Skeletal muscle cell (primary cell): ENCODE measurements at regions not wholly inside any gene's neighbourhood (a gene's known extent, or its start where the extent isn't known, plus 50 kb on each side); places are given as distances from the start of the nearest gene placed in this dataset.

Source experiments
- DNase-seq: peaks from one replicate; pipeline ENCODE4 v3.0.0-alpha.2; 2010; ENCODE audit warnings: low read depth
- H3K4me3 ChIP-seq: 2 replicates; pipeline ENCODE4 v1.5.1; 2011; ENCODE audit warnings: low read depth, mild to moderate bottlenecking, control low read depth, low read length, moderate library complexity

- no peak for DNase-seq
- H3K4me3 ChIP-seq: no peak overlapping the region
These were observed 851.9 kb upstream of the ALCAM start for GRCh38 chr3:104514776-104515175.

- no peak for DNase-seq
- H3K4me3 ChIP-seq: no peak overlapping the region
These were observed 847.6 kb upstream of the ALCAM start for GRCh38 chr3:104519068-104519467.

DNA sequence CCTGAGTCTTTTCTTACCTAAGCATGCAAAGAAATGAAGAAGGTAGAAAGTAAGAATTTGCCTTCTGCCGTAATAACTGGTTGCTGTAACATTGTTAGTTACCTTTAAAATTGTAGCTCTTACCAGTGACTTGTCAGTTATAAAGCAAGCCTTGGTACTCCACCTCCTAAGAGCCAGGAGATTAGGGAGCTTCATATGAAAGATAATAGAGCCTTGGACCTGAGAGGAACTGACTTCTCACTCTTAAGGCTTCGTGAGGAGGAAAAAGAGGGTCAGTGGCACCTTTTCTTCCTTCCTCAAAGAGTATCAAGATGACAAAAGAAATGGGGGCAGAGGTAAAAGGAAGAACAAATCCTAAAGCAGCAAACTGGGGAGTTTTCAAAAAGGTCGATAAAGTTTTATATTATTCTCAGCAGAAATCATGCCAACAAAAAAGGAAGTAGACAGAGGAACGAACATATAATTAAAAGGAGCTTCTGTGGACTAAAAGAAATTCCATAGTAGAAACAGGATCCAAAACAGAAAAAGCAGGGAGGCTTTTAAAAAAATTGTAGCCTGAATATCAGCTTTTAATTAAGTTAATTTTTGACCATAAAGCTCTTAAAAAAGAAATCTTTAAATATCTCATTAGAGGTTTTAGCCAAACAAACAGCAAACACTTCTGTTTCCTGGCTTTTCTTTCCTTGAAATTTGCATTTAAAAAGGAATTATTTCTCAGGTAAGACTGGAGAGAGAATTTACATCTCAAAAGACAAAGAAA, 847.1 kb upstream of the ALCAM start:
- DNase-seq: no peak
- no peak overlapping the region for H3K4me3 ChIP-seq

DNA sequence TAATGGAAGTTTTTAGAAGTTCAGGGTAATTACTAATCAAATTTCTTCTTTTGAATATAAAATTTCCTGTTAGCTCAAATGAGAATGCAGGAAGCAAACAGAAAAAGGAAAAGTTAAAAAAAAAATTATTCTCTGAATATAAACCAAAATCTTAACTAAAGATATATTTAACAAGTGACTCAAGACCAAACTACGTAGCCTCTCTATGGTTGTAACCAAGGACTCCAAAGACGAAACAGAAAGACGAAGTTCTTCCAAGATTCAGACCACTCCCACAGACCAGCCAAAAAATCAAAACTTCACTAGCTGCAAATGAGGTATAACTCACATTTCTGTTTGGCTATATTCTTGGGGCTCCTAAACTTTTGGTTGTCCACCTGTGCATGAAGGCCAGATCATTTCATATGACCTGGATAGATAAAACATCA, 846.5 kb upstream of the ALCAM start:
- no peak overlapping the region for H3K4me3 ChIP-seq
- no peak for DNase-seq

GRCh38 chr3:104521606-104522336, 844.9 kb upstream of the ALCAM start:
- no peak overlapping the region for H3K4me3 ChIP-seq
- no peak for DNase-seq

DNA sequence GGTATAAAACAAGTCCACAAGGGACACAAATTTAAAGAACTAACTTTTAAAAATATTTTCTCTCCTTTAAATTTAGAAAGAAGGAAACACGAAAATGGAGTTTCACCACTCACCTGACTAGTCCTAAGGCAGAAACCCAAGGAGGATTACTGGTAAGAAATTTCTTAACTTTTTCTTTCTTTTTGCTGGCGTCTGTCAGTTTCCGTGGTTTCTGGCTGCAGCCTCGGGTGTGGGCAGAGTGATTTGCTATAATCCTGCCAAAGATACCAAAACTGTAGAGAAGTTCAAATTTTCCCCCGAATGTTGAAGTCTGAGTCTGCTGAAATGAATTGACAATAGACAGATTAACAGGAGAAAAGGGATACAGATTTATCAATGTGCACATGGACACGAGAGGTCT, 843.6 kb upstream of the ALCAM start:
- no peak for DNase-seq
- no peak overlapping the region for H3K4me3 ChIP-seq

DNA sequence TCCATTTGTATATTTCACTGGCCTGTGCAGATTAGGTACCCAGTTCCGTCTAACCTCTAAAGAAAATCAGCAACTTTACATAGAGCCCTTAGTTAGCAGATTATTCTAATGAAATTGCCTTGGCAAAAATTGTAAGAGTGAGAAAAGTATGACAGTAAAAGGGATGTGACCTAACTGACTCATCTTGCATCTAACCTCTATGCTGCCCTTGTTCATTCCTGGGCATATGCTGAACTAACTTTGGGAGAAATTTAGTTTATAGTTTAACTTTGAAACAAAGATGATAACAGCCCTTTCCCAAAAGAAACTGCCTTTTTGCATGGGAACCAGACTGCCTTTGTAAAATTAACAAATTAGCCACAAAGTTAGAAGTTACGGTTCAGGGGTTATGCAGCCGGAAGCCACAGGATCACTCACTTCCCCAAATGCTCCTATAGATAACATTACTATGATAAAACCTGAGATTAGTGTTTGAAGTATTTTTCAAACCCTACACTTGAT, 839.8 kb upstream of the ALCAM start:
- H3K4me3 ChIP-seq: no peak overlapping the region
- no peak for DNase-seq

DNA sequence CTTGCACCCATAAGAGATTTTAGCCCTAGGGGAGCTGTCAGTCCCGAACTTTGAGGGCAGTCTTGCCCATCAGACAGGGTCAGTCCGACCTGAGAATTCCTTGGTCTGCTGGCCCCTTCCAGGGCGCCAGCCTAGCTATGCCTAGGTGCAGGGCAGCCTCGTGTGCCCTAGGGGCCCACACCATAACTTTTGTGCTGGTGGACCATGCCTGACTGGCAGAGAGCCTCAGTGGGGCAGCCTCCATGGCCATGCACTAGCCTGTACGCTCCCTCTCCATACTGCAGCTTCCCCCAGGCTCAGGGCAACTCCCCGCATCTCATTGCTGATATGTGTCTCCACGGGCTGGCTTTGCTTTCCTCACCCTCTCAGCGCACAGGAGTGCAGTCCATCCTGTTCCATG, 835.8 kb upstream of the ALCAM start:
- DNase-seq: no peak

GRCh38 chr3:104536715-104537114, 830.0 kb upstream of the ALCAM start:
- H3K4me3 ChIP-seq: no peak overlapping the region
- no peak for DNase-seq

More for the DNA sequence above, 835.8 kb upstream of the ALCAM start:
- no peak overlapping the region for H3K4me3 ChIP-seq

DNA sequence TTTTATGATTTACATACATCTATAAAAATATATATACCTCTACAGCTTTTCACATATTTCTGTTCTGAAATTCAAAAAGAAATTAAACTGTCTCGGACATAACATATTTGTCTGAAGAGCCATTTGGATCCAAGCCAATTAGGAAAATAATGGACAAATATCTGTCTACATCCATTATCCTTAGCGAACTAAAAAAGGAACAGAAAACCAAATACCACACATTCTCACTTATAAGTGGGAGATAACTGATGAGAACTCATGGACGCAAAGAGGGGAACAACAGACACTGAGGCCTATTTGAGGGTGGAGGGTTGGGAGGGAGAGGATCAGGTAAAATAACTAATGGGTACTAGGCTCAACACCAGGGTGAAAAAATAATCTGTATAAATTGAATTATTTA, 829.4 kb upstream of the ALCAM start:
- DNase-seq: no peak
- no peak overlapping the region for H3K4me3 ChIP-seq

GRCh38 chr3:104546301-104546700, 820.4 kb upstream of the ALCAM start:
- H3K4me3 ChIP-seq: no peak overlapping the region
- DNase-seq: no peak

- no peak overlapping the region for H3K4me3 ChIP-seq
- no peak for DNase-seq
These were observed 819.7 kb upstream of the ALCAM start for GRCh38 chr3:104547031-104547430.

DNA sequence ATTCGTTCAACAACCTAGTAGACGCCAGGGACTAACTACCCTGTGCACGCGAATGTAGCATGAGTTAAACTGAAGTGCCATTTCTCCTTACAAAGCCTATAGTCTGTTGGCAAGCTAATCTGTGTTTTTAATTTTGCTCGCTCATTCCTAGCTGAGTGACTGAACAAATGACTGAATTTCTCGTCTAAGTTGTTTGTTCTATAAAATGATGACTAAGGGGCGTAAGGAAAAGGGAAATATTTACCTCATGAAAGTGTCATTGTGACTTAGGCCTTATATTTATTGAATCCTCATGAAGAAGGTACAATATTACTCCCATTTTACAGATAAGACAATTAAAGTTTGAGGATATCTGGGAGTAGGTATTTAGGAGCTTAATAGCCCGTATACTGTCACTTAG, 818.3 kb upstream of the ALCAM start:
- no peak overlapping the region for H3K4me3 ChIP-seq
- DNase-seq: no peak

GRCh38 chr3:104549099-104549714, 817.5 kb upstream of the ALCAM start:
- no peak overlapping the region for H3K4me3 ChIP-seq
- DNase-seq: no peak

DNA sequence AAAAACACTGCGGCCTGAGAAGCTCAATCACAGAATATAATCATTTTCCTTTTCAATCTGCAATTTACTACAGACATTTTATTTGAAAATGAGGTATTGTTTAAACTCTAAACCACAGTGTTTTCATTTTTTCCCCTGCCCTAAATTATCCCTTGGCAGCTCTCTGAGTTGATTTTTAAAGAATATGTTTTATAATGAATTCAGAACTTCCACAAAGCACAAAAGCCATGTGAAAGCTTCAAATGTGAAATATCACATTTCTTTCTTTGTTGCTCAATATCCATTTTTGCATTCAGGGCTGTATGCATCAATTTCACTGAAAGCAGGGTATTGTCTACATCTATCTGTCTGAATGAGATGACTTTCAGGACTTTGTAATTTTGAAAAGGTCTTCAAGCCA, 813.6 kb upstream of the ALCAM start:
- no peak for DNase-seq

GRCh38 chr3:104554425-104554824, 812.3 kb upstream of the ALCAM start:
- H3K4me3 ChIP-seq: no peak overlapping the region
- DNase-seq: no peak

More for the DNA sequence above, 813.6 kb upstream of the ALCAM start:
- no peak overlapping the region for H3K4me3 ChIP-seq

DNA sequence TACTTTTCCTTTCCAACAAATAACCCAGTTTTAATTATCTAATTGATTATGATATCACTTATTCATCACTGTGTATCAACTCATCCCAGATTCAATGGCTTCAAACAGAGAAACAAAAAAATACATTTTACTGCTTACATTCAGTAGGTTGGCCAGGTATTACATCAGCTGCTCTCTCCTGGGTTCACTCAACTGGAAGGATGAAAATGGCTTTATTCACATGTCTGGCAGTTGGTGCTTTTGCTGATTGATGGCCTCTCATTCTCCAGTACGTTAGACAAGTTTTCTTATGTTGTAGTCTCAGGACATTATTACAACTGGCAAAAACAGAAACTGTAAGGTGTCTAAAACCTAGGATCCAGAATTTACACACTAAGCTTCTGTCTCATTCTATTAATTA, 811.0 kb upstream of the ALCAM start:
- no peak overlapping the region for H3K4me3 ChIP-seq
- no peak for DNase-seq

- no peak overlapping the region for H3K4me3 ChIP-seq
These were observed 810.2 kb upstream of the ALCAM start for GRCh38 chr3:104556372-104557078.

DNA sequence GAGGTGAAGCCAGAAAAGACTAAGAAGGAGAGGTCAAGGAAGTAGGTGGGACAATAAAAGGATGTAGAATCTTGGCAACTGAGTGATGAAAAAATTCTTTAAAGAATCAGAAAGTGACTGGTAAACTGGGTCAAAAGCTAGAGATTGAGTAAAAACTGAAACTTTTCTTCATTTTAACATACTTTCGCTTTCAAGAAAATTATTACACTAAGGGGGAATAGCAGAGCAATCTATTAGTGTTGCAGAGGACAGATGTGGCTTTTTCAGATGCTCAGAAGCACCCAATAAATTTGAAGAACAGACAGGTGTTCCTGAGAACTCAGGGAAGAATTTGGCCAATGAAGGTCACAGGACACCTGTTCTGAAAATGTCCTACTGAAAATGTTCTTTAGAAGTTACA, 805.4 kb upstream of the ALCAM start:
- H3K4me3 ChIP-seq: no peak overlapping the region
- DNase-seq: no peak

More at GRCh38 chr3:104556372-104557078, 810.2 kb upstream of the ALCAM start:
- DNase-seq: no peak
